ENCODE measurements at regions not wholly inside any gene's neighbourhood (a gene's known extent, or its start where the extent isn't known, plus 50 kb on each side); places are given as distances from the start of the nearest gene placed in this dataset.

DNA sequence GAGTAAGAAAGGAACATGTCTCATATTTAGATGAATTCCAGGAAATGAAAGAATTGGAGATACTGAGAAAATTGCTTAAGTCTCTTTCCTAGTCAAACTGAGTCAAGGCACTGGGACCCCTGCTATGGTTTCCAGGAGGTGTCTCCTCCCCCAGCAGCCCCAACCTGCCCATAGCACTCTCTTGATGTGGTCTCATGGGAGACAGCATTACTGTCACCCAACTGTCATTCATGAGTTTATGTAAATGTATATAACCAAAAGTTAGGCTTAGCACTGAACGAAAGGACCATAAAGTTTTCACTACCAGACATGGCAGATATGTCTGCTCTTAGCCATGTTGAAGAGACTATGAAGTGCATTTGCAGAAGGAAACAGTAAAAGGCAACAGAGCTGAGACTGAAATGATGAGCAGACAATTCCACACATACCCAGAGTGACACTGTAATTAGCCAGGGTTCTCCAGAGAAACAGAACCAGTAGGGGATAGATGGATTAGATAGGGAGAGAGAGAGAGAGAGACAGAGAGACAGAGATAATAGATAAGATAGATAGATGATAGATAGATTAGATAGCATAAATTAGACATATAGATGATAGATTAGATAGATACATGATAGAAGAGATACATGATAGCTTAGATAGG lies 328.1 kb downstream of the BRD1 start:
- DNase-seq: no peak

DNA sequence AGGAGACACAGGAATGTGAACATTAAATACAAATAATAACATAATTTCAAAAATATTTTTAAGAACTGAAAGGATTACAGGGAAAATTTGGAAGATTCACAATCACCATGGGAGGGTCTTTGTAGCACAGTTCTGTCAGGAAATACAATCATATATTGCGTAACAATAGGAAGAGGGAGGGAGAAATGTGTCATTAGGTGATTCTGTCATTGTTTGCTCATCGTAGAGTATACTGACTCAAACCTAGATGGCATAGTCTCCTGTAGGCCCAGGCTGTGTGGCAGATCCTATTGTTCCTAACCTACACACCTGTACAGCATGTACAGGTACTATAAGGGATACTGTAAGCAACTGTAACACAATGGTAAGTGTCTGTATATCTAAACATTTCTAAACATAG lies 330.4 kb downstream of the BRD1 start:
- DNase-seq: no peak

DNA sequence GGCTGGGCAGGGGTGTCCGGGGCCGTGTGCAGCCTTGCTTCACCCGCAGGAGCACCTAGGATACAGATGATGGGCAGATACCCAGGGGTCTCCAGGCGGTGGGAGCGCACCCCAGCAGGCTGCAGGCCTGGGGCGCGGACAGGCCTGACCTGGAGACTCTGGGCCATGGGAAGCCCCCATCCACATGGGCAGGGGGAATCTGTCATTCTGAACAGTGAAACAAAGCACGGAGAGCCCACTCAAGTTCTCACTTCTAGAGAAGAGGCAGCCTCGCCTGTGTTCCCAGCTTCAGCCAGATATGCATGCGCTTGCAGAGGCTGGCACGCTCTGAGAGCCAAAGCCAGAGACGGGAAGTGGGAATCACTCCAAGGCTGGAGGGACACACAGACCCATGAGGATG lies 333.1 kb downstream of the BRD1 start:
- no peak for DNase-seq

DNA sequence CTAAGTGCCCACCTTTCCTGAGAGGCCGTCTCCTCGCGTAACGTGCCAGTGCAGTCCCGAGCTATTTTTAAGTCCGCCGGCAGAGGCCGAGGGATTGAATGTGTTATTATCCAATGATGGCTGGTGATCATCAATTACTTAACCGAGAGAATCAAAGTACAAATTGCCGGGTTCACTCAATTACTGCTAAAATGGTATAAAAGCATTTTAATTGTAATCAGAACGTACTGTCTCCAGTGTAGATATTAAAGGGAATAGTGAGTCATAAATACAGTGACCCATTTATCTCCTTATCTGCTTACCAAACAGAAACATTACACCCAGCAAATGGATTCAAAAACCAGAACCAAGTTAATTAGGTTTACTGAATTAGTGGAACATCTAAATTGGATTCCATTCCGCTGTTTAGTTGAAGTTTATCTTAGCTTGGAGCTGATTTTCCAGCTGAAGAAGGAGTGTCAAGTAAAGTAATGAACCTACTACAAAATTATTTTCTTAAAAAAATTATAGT lies 334.9 kb downstream of the BRD1 start:
- DNase-seq: no peak

DNA sequence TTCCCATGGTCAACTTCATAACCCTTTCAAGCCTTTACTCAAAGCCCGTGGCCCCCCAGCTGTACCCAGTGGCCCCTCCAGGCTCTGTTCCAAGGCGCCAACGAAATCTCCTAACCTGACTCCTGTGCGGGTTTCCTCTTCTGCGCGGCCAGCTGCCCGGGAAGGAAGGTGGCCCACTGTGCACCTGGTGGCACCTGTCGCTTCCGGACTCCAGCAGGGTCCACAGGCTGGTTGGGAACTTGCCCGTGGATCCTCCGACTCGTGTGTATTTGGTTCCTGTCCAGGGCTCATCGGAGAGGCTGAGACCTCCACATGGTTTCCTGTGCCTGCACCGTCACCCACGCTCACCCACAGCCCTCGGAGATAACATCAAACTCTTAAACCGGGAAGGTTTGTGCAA lies 335.4 kb downstream of the BRD1 start:
- DNase-seq: no peak

DNA sequence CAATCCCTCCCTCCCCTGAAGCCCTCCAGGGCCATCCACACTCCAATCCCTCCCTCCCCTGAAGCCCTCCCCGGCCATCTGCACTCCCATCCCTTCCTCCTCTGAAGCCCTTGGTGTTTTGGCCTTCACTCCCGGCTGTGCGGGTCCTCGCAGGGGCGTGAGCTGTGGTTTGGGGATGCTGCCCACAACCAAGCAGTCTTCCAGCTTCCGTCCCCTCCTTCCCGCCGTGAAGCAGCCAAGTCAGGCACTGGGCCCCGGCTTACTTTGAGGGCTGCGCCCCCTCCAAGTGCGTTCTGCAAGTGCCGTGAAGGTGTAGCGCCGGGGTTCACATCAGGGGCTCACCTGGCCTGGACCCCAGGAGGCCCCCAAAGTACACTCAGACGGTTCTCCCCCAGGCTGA lies 335.9 kb downstream of the BRD1 start:
- DNase-seq: no peak

DNA sequence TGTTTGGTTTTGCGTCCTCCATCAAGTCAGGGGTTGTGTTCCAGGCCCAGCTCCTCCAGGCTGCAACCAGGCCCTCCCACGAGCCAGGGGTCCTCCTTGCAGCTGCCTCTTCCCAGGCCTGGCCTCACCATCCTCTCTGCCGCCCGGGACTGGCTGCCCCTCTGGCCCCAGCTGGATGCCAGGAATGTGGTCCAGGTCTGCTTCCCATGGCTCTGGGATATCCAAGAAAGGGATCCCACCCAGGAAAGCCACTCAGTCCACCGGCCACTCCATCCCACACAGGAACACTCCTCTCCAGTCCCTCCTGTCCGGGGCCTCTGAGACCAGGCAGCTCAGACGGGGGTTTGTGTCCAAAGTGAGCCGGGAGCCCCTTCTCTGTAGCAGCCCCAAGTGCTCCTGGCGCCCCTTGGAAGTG lies 336.4 kb downstream of the BRD1 start:
- no peak for DNase-seq

DNA sequence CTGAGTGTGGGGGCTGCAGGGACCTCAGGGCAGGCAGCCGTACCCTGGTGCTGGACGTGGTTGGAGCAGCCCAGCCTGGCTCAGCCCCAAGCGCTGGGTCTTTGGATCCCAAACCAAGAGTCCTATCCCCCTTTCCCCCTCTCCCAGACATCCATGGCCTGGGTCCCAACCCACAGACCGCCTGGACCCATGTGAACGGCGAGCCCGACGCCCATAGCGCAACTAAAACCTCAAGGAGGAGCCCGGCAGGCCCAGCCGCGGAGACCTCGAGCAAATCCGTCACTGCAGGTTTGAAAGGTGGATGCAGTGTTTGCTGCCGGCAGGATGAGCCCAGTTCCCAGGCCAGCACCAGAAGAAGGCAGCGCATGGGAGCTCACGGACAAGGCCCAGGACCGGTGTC lies 337.0 kb downstream of the BRD1 start:
- no peak for DNase-seq

DNA sequence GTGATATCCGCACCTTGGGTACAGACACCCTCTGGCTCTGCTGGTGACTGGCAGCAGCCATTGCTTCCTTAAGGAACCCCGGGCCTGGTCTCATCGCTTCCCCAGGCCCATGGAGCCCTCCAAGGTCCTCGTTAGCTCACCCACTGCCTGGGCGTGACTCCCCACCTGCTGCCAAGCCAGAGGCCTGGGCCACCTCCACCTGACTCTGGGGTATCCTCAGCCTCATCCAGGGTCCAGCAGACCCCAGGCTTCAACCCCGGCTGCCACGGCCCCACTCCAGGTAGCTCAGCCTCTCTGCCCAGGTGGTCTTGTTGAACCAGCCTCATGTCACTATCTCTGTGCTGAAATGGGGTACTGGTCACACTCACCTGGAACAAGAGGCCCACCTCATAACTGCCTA lies 337.9 kb downstream of the BRD1 start:
- no peak for DNase-seq

DNA sequence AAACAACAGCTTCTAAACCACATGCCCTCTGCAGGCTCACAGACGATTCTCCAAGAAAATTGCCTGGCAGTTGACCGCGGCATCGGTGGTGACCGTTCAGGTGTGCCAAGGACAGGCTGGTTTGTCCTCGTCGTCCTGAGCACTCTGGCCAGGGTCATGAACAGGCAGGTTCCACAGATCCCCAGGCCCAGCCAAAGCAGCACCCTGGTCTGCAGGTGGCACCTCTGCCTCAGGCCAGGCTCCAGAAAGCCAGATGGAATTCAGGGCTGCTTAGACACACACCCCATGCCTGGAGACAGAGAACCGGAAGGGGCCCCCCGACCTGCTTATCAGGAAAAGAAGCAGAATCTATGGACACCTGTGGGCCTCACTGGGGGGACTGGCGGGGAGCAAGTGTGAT lies 338.7 kb downstream of the BRD1 start:
- no peak for DNase-seq

DNA sequence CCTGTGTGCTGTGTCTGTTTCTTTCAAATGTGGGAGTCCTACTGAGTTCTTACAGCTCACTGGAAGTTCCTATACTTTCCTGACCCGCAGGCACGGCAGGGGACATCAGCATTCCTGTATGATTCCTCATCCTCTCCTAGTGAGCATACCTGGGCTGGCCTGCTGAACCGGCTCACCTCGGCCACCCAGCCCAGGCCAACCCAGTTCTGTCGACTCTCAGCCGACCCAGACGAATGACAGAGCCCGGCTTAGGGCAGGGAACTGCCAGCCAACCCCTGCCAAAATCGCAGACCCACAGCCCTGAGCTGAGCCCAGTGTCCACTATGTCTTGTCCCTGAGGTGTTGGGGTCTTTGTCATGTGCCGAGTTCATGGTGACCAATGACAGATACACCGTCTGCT lies 339.7 kb downstream of the BRD1 start:
- no peak for DNase-seq

DNA sequence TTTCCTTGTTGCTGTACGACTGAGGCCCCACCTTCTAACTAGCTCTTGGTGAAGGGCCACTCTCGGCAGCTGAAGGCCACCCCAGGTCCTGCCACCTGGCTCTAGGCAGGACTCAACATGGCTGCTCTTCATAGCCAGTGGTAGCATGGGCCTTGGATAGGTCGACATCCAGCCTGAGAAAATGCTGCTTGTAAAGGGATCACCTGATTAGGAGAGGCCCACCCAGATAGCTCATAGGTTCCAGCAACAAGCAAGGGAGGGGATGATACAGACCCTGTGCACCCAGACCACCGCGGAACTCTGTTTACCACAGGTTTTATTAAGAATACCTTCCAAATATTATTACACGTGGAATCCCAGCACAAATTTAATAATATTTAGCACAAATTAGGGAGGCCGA lies 341.4 kb downstream of the BRD1 start:
- DNase-seq: no peak

DNA sequence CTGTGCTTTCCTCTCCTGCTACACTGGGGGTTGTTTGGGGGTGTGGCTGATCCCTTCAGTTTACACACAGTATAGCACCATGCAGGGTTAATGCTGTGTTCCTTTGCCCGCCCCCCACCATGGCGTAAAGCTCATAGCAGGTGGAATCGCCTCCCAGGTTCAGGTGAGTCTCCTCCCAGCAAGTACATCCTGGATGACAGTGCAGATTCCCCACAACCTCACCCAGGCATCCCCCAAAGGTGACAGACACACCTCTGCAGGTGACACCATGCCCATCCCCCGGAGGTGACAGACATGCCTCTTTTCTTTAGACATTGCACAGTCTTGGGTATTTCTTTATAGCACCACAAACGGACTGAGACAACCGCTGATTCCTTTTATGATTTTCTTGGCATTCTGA lies 343.7 kb downstream of the BRD1 start:
- no peak for DNase-seq

DNA sequence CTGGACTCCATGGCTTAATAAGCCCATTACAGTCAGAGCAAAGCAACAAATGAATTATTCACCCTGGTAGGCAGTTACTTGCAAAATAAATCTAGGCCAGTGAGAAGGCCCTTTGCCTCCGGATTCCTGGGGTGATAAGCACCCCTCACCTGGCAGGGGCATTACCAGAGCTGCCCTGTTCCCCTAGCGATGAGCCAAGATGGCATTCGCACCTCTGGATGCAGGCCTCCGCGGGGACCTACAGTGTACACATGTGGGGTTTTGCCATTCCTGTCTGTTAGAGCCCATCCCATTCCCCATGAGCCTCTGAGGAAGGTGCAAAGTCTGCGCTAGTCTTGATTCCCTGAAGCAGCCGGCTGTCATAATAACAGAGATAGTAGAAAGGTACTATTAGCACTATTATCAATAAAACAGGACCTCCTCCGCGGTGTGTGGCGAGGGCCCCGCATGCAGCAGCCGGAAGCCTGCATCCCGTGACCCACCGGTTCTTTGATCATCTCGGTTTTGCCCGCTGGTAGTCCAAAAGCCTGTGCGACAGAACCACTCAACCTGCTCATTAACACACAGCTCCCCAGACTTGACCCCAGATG lies 344.3 kb downstream of the BRD1 start:
- DNase-seq: no peak

DNA sequence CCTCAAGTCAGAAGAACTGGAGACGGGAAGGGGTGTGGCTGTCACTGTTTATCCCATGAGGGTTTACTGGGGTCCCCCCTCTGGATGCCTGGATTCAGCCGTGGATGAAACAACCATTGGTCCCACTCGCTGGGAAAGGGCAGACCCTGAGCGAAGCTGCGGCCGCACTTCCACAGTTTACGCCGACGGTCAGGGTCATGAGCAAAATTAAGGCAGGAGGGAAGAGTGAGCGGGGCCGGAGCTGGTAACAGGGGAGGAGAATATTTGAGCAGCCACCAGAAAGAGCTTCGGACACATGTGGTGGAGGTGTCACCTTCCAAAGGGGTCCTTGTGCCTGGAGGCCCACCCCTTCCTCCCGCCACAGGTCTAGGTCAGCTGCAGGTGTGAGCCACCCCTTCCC lies 344.9 kb downstream of the BRD1 start:
- no peak for DNase-seq

DNA sequence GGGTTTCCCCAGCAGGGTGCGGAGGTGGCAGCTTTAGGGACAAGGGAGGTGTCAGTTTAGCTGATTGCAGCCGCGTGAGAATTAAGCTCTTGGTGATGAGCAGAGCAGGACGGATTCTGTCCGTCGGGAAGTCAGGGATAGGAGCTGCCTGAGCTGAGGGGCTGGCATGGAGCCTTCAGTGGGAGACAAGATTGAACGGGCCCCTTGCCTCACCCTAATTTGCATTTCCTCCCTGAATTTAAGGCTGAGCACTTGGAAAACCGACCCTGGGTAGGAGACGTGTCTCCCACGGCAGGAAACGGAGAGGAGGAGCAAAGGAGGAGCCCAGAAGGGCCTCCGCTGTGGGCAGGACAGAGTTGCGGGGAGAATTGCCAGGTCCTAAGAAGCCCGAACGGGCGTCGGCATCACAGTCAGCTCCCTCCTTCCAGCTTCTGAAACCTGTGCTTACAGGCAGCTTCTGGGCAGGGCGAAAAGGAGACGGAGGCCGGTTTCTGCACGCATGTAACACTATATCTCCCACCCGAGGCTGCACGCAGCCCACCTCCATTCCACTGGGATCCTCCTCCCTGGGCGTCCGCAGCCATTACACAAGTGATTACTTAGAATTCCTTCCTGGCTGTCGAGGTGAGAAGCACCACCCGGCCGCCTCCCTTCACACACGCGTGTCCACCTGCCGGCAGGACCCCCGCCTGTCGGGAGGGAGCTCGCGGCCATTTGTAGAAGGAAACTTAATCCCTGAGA lies 345.8 kb downstream of the BRD1 start:
- no peak for DNase-seq

DNA sequence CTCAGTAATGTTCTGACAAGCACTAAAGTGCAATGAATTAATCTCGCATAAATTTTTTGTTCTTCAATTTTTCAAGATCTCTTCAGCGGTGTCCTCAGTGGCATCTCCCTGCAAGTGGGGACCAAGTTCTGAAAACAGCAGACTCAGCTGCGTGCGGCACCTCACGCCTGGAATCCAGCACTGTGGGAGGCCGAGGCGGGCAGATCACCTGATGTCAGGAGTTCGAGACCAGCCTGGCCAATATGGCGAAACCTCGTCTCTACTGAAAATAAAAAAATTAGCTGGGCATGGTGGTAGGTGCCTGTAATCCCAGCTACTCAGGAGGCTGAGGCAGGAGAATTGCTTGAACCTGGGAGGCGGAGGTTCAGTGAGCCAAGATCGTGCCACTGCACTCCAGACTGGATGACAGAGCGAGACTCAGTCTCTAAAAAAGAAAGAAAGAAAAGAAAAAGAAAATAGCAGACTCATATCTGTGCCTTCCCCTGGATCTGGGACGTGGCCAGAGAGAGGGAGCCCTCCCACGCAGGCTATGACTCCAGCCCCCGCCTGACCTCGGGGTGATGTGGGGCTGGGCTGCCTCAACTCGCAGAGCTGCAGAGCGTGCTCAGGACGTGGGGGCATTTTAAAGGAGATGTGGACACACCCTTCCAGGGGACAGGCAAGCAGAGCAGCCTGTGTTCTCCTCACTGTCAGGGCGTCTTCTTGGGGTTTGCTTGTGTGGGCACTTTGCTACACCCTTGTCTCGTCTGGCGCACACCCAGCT lies 346.6 kb downstream of the BRD1 start:
- DNase-seq: no peak

DNA sequence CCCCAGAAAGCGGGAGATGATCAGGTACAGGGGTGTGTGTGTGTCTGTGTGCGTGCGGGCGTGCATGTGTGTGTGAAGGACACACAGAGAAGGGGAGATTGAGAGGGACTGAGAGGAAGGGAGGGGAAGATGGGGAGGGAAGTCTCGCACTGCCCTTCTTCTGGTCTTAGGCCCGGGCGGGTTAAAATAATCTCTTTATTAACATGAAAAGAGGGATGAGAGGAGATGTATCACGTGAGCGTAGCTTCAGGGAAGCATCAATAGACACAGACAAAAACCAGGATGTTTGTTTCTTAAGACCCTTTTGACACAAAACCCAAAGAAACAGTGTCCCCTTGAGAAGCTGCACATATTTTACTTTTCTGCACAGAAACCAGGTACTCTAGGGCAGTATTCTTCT lies 347.3 kb downstream of the BRD1 start:
- no peak for DNase-seq

DNA sequence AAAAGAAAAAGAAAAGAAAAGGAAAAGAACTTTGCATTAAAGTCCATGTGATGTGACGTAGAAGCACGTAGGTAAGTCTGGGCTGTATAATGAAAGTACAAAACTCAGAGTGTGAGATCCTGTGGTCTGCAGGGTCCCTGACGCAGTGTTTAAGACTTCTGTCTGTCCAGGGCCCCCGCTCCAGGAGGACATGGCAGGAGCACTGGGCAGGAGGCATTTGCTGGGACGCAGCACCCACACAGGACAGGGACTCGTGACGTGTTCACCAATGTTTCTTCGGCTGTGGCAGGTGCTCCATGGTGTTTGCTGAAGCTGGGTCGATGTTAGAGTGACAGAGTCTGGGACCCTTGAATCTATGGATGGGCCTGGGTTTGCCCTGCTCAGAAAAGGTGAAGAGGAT lies 348.1 kb downstream of the BRD1 start:
- no peak for DNase-seq

DNA sequence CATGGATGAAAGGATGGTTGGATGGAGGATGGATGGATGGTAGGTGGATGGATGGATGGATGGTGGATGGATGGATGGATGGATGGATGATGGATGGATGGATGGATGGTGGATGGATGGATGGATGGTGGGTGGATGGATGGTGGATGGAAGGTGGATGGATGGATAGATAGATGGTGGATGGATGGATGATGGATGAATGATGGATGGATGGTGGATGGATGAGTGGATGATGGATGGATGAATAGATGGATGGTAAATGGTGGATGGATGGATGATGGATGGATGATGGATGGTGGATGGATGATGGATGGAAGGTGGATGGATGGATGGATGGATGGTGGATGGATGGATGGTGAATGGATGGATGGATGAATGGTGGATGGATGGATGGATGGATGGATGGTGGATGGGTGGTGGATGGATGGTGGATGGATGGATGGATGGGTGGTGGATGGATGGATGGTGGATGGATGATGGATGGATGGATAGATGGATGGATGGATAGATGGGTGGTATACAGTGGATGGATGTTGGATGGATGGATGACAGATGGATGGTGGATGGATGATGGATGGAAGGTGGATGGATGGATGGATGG lies 350.8 kb downstream of the BRD1 start:
- no peak for DNase-seq

DNA sequence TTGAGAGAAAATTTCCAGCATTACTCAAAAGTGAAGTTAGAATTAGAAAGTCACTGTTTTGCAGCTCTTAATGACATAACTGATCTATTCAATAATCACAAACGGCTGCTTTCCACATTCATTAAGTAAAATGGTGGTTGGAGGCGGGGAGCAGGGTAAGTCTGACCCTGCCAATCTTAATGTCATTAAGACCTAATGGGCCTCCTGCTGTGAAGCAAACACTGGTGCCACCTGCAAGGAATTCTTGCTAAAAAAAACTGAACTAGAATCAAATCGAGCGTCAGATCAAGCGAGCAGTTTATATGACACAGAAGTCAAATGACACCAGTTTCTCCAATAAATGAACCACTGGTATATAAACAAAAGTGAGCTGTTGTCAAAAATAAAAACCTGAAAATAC lies 351.5 kb downstream of the BRD1 start:
- DNase-seq: no peak

DNA sequence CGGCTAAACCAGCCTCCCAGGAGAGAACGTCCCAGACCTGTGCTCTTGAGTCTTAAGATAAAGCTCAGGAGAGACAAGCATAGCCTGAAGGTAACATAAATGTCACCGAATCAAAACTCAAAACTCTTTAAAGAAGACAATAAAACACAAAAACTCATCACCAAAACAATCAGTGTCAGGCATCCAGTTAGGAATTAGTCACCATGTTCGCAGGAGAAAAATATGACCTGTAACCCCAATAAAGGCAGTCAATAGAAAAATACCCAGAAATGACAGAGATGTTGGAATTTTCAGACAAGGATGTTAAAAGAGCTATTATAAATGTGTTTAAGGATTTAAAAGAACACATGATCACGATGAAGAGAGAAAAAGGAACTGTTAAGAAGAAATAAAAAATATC lies 352.4 kb downstream of the BRD1 start:
- no peak for DNase-seq

DNA sequence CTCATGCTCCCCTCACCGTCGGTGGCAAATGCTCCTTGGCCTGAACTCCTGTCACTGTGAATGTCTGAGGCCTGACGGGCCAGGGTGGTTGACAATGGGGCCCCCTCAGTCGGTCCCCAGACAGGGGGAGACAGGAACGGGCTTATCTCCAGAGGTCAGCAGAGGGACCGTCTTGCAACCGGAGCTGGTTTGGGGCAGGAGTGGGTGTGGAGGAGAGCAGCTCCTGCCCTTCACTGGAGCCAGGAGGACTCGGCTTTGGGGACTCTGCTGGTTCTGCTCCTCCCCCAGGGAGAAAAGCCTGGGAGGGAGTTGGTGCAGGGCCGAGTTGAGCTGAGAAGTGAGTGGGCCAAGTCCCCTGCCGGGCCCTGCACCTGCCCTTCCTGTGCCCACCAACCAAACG lies 354.4 kb downstream of the BRD1 start:
- DNase-seq: no peak
